ENCODE measurements at regions not wholly inside any gene's neighbourhood (a gene's known extent, or its start where the extent isn't known, plus 50 kb on each side); places are given as distances from the start of the nearest gene placed in this dataset.

DNA sequence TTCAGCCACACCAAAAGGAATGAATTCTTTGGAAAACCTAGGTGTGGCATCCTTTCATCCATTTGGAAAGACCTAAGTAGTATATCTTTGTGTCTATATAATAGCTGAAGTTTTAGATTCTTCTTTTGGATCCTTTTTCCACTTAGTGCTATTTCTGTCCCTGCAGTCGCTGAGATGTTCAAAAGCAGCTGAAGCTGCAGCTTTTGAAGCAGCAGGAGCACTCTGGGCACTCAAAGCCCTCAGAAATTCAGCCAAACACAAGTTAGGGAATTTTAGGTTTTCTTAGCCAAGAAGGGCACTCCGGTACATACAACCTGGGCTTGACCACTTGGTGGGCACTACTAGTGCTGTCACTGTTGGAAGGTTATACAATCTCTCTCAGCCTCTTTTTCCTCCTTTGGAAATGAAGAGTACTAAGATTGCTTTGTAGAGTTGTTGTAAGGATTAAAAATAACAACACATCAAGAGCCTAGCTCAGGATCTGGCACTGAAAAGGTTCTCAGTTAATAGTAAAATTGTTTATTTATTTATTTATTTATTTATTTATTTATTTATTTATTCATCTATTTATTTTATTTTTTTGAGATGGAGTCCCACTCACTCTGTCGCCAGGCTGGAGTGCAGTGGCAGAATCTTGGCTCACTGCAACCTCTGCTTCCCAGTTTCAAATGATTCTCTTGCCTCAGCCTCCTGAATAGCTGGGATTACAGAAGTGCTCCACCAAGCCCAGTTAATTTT, 71.9 kb upstream of the SLC22A16 start:
- no peak overlapping the region for H3K4me3 Mint-ChIP-seq
- H3K27ac Mint-ChIP-seq = no peak overlapping the region
- CTCF ChIA-PET = no interaction called here
- no peak for ATAC-seq (ENCODE audit: low read depth)
- DNase-seq = no peak
- POLR2A ChIA-PET = no interaction called here
- H3K9me3 Mint-ChIP-seq = peaks cover 14% of the 10 kb centered on the region
- H3K27me3 Mint-ChIP-seq = peaks cover 10% of the 10 kb centered on the region
- TF ChIP-seq, protein P1, sequence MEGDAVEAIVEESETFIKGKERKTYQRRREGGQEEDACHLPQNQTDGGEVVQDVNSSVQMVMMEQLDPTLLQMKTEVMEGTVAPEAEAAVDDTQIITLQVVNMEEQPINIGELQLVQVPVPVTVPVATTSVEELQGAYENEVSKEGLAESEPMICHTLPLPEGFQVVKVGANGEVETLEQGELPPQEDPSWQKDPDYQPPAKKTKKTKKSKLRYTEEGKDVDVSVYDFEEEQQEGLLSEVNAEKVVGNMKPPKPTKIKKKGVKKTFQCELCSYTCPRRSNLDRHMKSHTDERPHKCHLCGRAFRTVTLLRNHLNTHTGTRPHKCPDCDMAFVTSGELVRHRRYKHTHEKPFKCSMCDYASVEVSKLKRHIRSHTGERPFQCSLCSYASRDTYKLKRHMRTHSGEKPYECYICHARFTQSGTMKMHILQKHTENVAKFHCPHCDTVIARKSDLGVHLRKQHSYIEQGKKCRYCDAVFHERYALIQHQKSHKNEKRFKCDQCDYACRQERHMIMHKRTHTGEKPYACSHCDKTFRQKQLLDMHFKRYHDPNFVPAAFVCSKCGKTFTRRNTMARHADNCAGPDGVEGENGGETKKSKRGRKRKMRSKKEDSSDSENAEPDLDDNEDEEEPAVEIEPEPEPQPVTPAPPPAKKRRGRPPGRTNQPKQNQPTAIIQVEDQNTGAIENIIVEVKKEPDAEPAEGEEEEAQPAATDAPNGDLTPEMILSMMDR (IDR thresholded peaks at IDR 0.05) = no peak
- peaks cover 2% of the 10 kb centered on the region for H3K36me3 Mint-ChIP-seq (ENCODE audit: low read depth)
- peaks cover 14% of the 10 kb centered on the region for H3K4me1 Mint-ChIP-seq
- intact Hi-C loops (cut with micrococcal nuclease) = no loop called here

DNA sequence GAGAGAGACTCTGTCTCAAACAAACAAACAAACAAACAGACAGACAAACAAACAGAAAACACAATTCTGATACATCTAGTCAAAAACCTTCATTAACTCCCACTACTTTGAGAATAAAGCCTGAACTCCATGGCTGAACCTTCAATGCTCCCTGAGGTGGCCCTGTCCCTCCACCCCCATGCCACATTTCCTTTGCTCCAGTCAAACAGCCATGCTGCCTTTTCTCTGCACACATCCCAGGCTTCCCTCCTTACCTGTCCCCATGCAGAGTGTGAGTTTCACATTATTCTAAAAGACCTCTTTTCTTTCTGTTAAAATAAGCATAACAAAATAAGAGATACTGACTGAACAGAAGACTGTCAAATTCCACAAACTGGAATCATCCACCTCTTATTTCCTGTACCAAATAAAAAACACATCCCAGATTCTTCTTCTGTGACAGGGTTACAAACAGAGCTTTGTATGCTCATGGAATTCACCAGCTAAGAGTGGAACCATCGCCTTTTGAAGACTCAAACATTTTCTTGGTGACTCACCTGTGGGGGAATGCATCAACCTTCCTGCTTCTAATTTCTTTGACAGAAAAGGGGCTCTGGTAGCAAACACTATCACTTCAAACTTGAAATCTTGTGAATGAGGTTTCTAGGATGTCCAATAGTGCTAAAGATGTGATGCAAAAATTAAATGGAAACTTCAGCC, 71.0 kb upstream of the SLC22A16 start:
- Mint-ChIP-seq H3K27ac (no peak overlapping the region), H3K9me3 (peaks cover 12% of the 10 kb centered on the region), H3K36me3 (ENCODE audit: low read depth) (peaks cover 2% of the 10 kb centered on the region), H3K27me3 (peaks cover 8% of the 10 kb centered on the region), H3K4me3 (no peak overlapping the region), H3K4me1 (peaks cover 15% of the 10 kb centered on the region)
- DNase-seq (no peak), ATAC-seq (ENCODE audit: low read depth) (no peak)
- POLR2A ChIA-PET = no interaction called here
- intact Hi-C loops (cut with micrococcal nuclease) = no loop called here
- CTCF ChIA-PET = no interaction called here
- TF ChIP-seq, protein P1 (IDR thresholded peaks at IDR 0.05) = no peak

DNA sequence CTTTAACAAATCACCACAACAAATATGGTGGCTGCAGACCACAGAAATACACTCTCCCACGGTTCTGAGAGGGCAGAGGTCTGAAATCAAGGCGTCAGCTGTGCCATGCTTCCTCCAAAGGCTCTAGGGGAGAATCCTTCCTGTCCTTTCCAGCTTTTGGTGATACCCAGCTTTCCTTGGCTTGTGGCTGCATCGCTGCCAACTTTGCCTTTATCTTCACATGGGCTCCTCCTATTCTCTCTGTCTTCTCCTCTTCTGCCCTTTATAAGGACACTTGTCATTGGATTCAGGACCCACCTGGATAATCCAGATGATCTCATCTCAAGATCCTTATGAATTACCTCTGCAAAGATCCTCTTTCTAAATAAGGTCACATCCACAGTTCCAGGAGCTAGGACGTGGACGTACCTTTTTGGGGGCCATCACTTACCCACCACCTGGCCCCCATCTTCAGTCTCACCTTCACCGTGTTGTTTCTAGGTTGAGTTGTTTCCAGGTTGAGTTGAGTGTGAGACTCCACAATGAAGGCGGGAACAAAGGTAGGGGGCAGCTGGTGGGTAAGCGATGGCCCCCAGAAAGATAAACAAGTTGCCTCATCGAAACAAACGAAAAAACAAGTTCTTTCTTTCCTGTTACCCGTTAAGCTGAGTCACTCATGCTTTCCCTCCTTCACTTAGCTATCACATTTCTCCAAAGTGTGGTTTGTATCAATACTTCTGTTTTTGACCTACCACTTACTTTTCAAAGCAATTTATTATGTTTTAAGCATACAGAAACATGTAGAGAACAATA, 68.9 kb upstream of the SLC22A16 start:
- Mint-ChIP-seq H3K4me1 (peaks cover 15% of the 10 kb centered on the region), H3K36me3 (ENCODE audit: low read depth) (no peaks in the 10 kb centered on the region), H3K4me3 (peak overlapping the region; percentile 42)

DNA sequence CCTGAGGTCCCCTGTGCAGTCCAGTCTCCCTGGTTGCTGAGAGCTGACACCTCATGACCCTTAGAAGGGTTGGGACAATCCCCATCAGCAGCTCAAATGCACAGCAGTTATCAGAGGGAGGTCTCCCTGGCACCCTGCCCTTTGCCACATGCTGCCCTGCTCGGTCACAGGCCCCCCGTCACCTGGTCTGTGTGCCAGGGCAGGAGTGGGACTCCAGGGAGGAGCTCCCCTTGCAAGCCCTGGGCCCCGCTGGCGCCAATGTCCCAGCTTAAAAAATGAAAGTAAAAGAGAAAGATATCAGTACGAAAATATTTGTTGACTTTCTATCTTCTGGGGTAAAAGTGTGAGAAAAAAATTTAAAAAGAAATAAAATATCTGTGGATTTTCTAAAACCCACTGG, 68.1 kb upstream of the SLC22A16 start:
- CTCF ChIA-PET = interaction anchor here (1.3 kb wide), 1 partner anchor 16 kb away, joined by 3 read pairs; no protein-coding TSS in a partner anchor
- Mint-ChIP-seq H3K27ac (no peak overlapping the region), H3K4me1 (peaks cover 15% of the 10 kb centered on the region)

More for the DNA sequence above, 68.9 kb upstream of the SLC22A16 start:
- POLR2A ChIA-PET = no interaction called here
- H3K27ac Mint-ChIP-seq = no peak overlapping the region
- DNase-seq (no peak), ATAC-seq (ENCODE audit: low read depth) (no peak)
- intact Hi-C loops (cut with micrococcal nuclease) = no loop called here
- peaks cover 5% of the 10 kb centered on the region for H3K9me3 Mint-ChIP-seq
- peaks cover 4% of the 10 kb centered on the region for H3K27me3 Mint-ChIP-seq
- TF ChIP-seq, protein P1 (IDR thresholded peaks at IDR 0.05) = no peak
- CTCF ChIA-PET = interaction anchor here (1.3 kb wide), 1 partner anchor 17 kb away, joined by 3 read pairs; no protein-coding TSS in a partner anchor

More for the DNA sequence above, 68.1 kb upstream of the SLC22A16 start:
- intact Hi-C loops (cut with micrococcal nuclease) = no loop called here
- Mint-ChIP-seq H3K27me3 (peaks cover 4% of the 10 kb centered on the region), H3K4me3 (peak overlapping the region; percentile 42), H3K36me3 (ENCODE audit: low read depth) (no peaks in the 10 kb centered on the region), H3K9me3 (peaks cover 5% of the 10 kb centered on the region)
- no peak for ATAC-seq (ENCODE audit: low read depth)
- TF ChIP-seq, protein P1 (IDR thresholded peaks at IDR 0.05) = no peak
- POLR2A ChIA-PET = no interaction called here
- DNase-seq = no peak

All from activated B cell treated with CpG ODN at 0.5 μM for 24 hours (primary cell).